IMR-90 (cell line): ENCODE measurements at regions not wholly inside any gene's neighbourhood (a gene's known extent, or its start where the extent isn't known, plus 50 kb on each side); places are given as distances from the start of the nearest gene placed in this dataset.

Source experiments
- BHLHE40 ChIP-seq: fragments of 150-350 bp; IDR thresholded peaks from 2 replicates; pipeline ENCODE4 v1.6.1; 2016; ENCODE audit warnings: mild to moderate bottlenecking, low read depth, low read length
- CTCF ChIP-seq: conservative IDR thresholded peaks from 2 replicates; pipeline ENCODE4 v1.5.1; 2012; ENCODE audit warnings: mild to moderate bottlenecking, low read depth, low read length, improper control_type of control experiment
- POLR2A ChIP-seq: IDR thresholded peaks from 2 replicates; pipeline ENCODE4 v1.6.1; 2012; ENCODE audit warnings: mild to moderate bottlenecking, low read depth, low read length

- no peak for TF ChIP-seq CTCF
- TF ChIP-seq POLR2A, result no peak
- no peak for TF ChIP-seq BHLHE40
Observed at GRCh38 chr15:38658431-38658830, 93.8 kb upstream of the RASGRP1 start.
